ENCODE measurements at regions not wholly inside any gene's neighbourhood (a gene's known extent, or its start where the extent isn't known, plus 50 kb on each side); places are given as distances from the start of the nearest gene placed in this dataset.

DNA sequence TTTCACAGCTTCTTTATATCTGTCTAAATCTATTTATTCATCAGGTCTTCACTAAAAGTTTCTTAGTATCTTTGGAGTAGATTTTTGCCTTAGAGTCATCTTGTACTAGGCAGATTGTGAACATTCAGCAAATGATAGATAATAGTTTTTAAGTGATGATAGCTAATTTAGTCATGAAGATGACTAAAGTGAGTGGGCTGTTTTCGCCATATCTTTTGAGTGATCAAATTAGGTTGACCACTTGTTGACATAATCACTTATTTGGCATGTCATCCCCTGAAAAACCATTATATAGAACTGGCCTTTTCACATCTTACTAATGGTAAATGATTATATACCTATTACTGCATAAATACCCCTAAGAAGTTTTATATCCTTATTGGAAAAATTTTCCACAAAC, 999.2 kb downstream of the PCDH17 start:
- ChIA-PET POLR2A (no interaction called here), CTCF (no interaction called here)

DNA sequence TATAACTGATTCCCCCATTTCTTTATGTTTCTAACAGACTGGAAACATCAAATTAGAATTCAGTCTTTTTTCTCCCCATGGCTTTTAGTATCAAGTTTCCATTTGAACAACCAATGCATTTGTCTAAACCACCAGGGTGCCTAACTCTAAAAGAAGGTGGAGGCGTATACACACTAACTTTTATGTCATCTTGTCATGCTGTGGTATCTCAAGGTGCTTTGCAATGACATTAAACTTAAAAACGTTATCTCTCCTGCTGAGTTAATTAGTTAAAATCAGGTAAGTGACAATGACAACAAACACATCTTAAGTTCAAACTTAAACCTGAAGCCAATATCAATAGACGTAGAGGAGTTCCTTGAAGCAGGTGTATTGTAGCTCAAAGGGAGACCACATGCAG, 1001.7 kb downstream of the PCDH17 start:
- TF ChIP-seq EZH2 (IDR thresholded peaks at IDR 0.05; ENCODE audit: borderline replicate concordance, insufficient read depth, low read depth, low read length, poor library complexity, severe bottlenecking) = no peak
- TF ChIP-seq, protein P1, sequence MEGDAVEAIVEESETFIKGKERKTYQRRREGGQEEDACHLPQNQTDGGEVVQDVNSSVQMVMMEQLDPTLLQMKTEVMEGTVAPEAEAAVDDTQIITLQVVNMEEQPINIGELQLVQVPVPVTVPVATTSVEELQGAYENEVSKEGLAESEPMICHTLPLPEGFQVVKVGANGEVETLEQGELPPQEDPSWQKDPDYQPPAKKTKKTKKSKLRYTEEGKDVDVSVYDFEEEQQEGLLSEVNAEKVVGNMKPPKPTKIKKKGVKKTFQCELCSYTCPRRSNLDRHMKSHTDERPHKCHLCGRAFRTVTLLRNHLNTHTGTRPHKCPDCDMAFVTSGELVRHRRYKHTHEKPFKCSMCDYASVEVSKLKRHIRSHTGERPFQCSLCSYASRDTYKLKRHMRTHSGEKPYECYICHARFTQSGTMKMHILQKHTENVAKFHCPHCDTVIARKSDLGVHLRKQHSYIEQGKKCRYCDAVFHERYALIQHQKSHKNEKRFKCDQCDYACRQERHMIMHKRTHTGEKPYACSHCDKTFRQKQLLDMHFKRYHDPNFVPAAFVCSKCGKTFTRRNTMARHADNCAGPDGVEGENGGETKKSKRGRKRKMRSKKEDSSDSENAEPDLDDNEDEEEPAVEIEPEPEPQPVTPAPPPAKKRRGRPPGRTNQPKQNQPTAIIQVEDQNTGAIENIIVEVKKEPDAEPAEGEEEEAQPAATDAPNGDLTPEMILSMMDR (IDR thresholded peaks at IDR 0.05) = no peak
- WGBS (ENCODE audit: insufficient coverage) = 100% methylated on average over 1 of the region's 3 CpGs
- no peaks in the 10 kb centered on the region for H3K27me3 ChIP-seq (replicated peaks in 1 of 4; ENCODE audit: control extremely low read depth in 1 of 4, control insufficient read depth in 3 of 4, insufficient read depth in 4 of 4, low read length in 3 of 4)
- ChIA-PET POLR2A (no interaction called here), CTCF (no interaction called here)
- no peaks in the 10 kb centered on the region for H3K27me3 Mint-ChIP-seq
- H3K9me3 ChIP-seq (ENCODE audit: control extremely low read depth in 1 of 3, control insufficient read depth in 2 of 3, insufficient read depth in 1 of 3, low read length in 2 of 3) = peaks cover 0 to 3% (median 0%) of the 10 kb centered on the region in 3 donors
- no peak overlapping the region for H3K27ac Mint-ChIP-seq
- H3K79me2 ChIP-seq (ENCODE audit: control insufficient read depth, insufficient read depth, low read length) = no peaks in the 10 kb centered on the region
- H3K4me1 Mint-ChIP-seq = no peaks in the 10 kb centered on the region
- intact Hi-C loops (cut with micrococcal nuclease) = no loop called here
- H2AFZ ChIP-seq (ENCODE audit: insufficient read depth, low read depth, low read length, poor library complexity, severe bottlenecking) = no peak overlapping the region
- H3K4me1 ChIP-seq (ENCODE audit: control insufficient read depth in 2 of 2, insufficient read depth in 2 of 2, low read length in 2 of 2) = no peaks in the 10 kb centered on the region
- H3K36me3 ChIP-seq (replicated peaks in 1 of 2; ENCODE audit: control extremely low read depth in 1 of 2, control insufficient read depth in 1 of 2, extremely low read depth in 1 of 2, insufficient read depth in 2 of 2, low read length in 1 of 2) = no peaks in the 10 kb centered on the region
- H3K9me3 Mint-ChIP-seq (ENCODE audit: insufficient read depth) = no peaks in the 10 kb centered on the region
- H3K27ac ChIP-seq (ENCODE audit: low read length in 2 of 2) = no peak overlapping the region
- H3K4me2 ChIP-seq (replicated peaks; ENCODE audit: low read depth, low read length, poor library complexity, severe bottlenecking) = no peak overlapping the region
- H3K4me3 ChIP-seq (ENCODE audit: control extremely low read depth in 1 of 5, extremely low read depth in 1 of 5, insufficient read depth in 1 of 5, low read depth in 2 of 5, low read length in 4 of 5) = no peak overlapping the region
- H3K4me3 Mint-ChIP-seq = no peak overlapping the region
- no peaks in the 10 kb centered on the region for H4K20me1 ChIP-seq (ENCODE audit: control insufficient read depth, insufficient read depth, low read length, poor library complexity, severe bottlenecking)
- DNase-seq (no peak), ATAC-seq (ENCODE audit: low read depth) (no peak)
- no peak overlapping the region for H3K9ac ChIP-seq (ENCODE audit: low read length)

More for the DNA sequence above, 999.2 kb downstream of the PCDH17 start:
- ATAC-seq (ENCODE audit: low read depth) (no peak), DNase-seq (no peak)
- H3K27ac ChIP-seq (ENCODE audit: low read length in 2 of 2) = no peak overlapping the region
- no peaks in the 10 kb centered on the region for H3K27me3 ChIP-seq (replicated peaks in 1 of 4; ENCODE audit: control extremely low read depth in 1 of 4, control insufficient read depth in 3 of 4, insufficient read depth in 4 of 4, low read length in 3 of 4)
- no CpG with 5 or more reads among the region's 1 CpG for WGBS (ENCODE audit: insufficient coverage)
- no peak overlapping the region for H3K4me2 ChIP-seq (replicated peaks; ENCODE audit: low read depth, low read length, poor library complexity, severe bottlenecking)
- TF ChIP-seq EZH2 (IDR thresholded peaks at IDR 0.05; ENCODE audit: borderline replicate concordance, insufficient read depth, low read depth, low read length, poor library complexity, severe bottlenecking) = no peak
- TF ChIP-seq, protein P1 (IDR thresholded peaks at IDR 0.05) = no peak
- no peak overlapping the region for H2AFZ ChIP-seq (ENCODE audit: insufficient read depth, low read depth, low read length, poor library complexity, severe bottlenecking)
- H3K9me3 ChIP-seq (ENCODE audit: control extremely low read depth in 1 of 3, control insufficient read depth in 2 of 3, insufficient read depth in 1 of 3, low read length in 2 of 3) = peaks cover 0 to 7% (median 0%) of the 10 kb centered on the region in 3 donors
- no peaks in the 10 kb centered on the region for H4K20me1 ChIP-seq (ENCODE audit: control insufficient read depth, insufficient read depth, low read length, poor library complexity, severe bottlenecking)
- Mint-ChIP-seq H3K27me3 (no peaks in the 10 kb centered on the region), H3K27ac (no peak overlapping the region), H3K4me1 (no peaks in the 10 kb centered on the region), H3K9me3 (ENCODE audit: insufficient read depth) (peaks cover 3% of the 10 kb centered on the region), H3K4me3 (no peak overlapping the region)
- H3K79me2 ChIP-seq (ENCODE audit: control insufficient read depth, insufficient read depth, low read length) = no peaks in the 10 kb centered on the region
- no peak overlapping the region for H3K9ac ChIP-seq (ENCODE audit: low read length)
- intact Hi-C loops (cut with micrococcal nuclease) = no loop called here
- no peaks in the 10 kb centered on the region for H3K36me3 ChIP-seq (replicated peaks in 1 of 2; ENCODE audit: control extremely low read depth in 1 of 2, control insufficient read depth in 1 of 2, extremely low read depth in 1 of 2, insufficient read depth in 2 of 2, low read length in 1 of 2)
- H3K4me1 ChIP-seq (ENCODE audit: control insufficient read depth in 2 of 2, insufficient read depth in 2 of 2, low read length in 2 of 2) = no peaks in the 10 kb centered on the region
- H3K4me3 ChIP-seq (ENCODE audit: control extremely low read depth in 1 of 5, extremely low read depth in 1 of 5, insufficient read depth in 1 of 5, low read depth in 2 of 5, low read length in 4 of 5) = no peak overlapping the region
